GM19463 (cell line): ENCODE measurements at regions not wholly inside any gene's neighbourhood (a gene's known extent, or its start where the extent isn't known, plus 50 kb on each side); places are given as distances from the start of the nearest gene placed in this dataset.
"Not testable (repeated sequence)": the region's sequence is repeated elsewhere in the genome, so short reads cannot be mapped to it uniquely, and the experiment has no call there.

Experiments used
- ATAC-seq: cut with Tn5 transposase; IDR thresholded peaks from one replicate; pipeline ENCODE4 v1.9.1; 2021; ENCODE audit warnings: mild to moderate bottlenecking, moderate library complexity; ENCODE audit not compliant: unreplicated experiment

DNA sequence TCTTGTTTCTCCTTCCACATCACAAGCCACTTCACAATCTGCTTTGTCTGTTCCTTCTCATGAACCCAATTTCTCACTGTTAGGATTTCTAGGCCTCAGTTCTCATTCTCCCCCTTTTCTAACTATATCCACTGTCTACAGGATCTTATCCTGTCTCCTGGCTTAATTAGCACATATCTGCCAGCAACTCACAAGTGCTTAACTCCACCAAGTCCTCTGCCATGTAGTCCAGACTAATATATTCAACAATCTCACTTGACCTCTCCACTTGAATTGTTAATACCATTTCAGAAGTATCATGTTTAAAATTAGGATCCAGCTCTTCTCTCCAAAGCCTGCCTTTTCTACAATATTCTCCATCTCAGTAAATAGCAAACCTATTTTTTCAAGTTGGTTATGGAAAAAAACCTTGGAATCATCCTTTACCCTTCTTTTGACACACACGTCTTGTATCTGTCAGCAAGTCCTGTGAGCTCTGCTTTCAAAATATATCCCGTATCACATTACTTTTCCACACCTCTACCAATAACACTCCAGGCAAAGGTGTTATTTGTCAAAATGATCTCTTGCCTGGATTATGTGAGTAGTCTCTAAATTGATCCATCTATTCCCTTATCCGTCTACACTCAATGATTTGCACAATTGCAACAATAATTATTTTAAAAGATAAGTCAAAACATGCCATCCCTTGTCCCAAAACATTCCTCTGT lies 127.2 kb upstream of the SLIT2 start:
- ATAC-seq, result no peak

DNA sequence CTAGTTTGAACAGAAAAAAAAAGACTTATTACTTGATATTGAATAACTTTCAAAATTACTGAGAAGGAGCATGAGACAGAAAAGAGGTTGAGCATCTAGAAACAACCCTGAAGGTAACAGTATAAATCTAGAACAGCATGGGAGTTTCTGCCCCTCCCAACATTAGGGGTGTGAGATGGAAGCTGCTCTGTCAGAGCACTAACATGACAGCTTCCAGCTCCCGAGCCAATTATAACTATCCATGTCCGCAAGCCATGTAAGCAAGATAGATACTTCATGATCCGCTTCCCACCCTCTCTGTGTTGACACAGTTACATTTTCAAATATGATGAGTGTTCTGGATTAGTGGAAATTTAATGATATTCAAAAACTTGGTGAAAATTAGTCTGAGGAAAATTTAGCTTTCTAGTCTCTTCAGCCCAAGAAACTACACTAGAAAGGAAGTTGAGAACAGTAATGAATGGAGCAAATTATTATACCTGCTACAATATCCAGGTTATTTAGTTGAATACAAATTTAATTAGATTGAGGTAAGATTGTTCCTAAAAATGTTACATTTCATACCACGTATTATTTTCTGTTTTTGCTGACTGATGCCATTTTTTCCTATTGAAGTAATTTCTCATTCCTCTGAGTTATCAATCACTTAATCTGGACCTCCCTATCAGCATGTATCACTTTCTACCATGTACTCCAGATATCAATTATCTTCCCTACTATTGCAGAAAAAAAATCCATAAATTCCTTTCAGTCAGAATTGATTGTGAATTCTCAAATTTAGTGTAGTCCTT lies 129.3 kb upstream of the SLIT2 start:
- no peak for ATAC-seq

DNA sequence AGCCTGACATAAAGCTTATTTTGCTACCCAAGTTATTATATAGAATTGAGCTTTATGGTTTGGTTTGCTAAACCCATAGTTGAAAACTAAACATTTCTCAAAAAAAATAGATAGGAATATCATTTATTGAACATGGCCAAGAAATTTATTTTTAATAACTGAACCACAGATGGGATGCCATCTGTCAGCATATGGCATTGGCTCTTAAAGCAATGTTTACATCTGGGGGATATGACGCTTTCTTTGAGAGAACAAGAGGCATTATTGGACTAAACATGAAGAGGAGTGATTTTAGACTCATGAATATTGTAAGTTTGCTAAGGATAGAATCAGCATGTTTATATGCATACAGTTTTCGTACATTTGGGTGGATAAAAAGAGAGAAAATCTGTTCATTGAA lies 132.6 kb upstream of the SLIT2 start:
- no peak for ATAC-seq

DNA sequence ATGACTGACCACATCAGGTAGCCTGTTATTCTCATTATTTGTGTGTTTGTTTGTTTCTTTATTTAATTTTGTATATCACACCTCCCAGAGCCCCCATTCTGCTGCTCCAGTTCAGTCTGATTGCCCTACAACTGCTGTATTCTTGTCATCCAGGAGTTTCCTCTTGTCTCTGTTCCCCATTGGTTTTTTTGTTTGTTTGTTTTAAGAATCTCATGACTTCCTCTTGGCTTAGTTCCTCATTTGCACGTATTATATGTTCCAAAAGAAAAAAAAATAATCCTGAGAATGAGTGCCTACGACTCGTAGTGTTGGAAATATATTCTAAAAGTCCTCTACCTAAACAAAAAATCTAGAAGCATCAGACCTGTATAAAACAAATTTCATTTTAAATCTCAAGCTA lies 142.3 kb upstream of the SLIT2 start:
- ATAC-seq, result no peak

DNA sequence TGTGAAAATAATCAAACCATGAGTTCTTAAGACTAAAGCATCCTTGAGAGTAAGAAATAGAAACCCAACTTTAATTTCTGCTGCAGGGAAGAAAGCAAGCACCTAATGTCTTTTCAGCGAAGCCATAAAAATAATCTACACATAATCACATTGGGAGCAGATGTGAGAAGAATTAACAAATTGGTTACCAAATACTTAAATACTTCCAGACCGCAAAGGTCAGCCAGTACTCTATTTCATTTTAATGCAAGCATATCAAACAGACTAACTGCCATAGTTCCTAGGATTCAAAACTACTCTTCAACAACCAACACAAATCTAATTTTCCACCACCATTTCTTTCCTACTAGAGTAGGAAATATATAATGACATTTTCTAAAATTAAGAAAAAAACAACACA lies 144.8 kb upstream of the SLIT2 start:
- ATAC-seq, result no peak

DNA sequence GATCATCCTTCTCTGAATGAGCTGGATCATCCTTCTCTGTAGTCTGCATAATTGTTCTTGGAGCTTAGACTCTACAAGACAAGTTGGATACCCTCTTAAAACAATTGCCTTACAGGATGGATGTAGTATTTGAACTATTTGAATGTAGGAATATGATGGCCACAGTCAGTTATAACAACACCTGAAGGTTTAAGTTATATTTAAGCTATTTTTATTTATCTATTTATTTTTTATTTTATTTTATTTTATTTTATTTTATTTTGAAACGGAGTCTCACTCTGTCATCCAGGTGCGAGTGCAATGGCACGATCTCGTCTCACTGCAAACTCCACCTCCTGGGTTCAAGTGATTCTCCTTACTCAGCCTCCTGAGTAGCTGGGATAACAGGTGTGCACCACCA lies 149.9 kb upstream of the SLIT2 start:
- ATAC-seq, result no peak

DNA sequence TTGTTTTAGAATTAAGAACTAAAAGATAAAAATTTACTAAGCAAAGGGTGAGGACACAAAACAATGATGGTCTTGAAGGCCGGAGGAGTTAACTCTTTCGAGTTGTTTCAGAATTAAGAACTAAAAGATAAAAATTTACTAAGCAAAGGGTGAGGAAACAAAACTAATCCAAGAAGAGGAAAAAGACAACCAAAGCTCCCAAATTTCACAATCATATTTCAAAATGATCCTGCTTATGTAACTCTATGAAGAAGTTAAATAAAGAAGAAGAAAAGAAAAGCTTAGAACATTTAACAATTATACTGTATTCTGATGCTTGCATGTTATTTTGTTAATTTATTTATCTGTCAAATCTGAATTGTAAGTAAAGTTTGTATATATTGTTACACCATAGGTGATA lies 154.8 kb upstream of the SLIT2 start:
- no peak for ATAC-seq

DNA sequence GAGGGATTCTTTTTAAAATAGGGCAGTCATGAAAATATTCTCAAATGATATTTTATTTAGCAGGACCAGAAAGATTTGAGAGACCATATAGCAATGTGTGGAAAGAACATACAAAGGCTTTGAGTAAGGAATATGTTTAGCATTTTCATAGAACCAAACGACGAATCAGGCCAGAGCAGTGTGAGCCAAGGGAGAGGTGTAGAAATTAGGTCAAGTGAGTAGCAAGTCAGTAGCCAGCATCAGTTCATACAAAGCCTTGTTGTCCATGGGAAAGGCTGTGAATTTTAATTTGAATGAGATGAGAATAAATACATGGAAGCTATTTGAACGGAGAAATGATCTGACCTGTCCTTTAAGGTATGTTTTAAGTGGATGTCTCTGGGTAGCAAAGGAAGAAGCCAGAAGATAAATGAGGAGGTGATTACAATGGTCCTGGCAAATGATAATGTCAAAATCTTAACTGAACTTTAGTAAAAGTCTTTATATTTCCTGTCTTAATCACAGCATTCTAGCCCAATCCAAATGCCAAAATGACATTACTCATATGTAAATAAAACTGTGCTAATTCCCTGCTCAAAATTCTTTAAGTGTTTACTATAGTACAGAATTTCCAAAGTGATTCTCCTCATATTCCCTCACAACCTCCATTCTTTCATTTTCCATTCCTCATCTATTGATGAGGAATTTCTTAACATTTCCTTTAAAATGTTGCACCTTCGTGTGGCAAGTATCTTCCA lies 155.7 kb upstream of the SLIT2 start:
- ATAC-seq, result no peak

DNA sequence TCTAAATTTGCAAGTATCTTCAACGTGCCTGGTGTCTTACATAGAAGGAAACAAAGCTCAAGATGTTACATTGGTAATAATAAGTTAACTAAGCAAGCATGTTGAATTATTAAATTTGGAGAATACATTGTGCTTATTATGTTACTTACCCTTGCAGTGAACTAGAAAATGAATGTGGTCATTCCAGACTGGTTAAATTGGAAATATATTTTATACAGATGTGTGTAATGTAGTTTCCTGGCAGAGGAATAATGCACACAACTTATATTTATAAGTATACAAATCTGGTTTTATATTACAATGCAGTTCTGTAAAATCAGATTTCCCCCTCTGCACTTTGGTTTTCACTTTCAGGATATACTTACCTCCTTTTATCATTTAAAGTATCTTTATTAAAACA lies 159.9 kb upstream of the SLIT2 start:
- ATAC-seq, result no peak

DNA sequence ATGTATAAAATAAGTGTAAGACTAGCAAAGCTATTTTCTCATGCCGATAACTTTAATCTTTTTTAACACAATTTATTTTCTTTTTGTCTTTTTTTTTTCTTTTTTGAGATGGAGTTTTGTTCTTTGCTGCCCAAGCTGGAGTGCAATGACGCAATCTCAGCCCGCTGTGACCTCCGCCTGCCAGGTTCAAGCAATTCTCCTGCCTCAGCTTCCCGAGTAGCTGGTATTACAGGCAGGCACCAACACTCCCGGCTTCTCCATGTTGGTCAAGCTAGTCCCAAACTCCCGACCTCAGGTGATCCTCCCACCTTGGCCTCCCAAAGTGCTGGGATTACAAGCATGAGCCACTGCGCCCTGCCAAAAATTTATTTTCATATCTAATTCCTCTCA lies 164.2 kb upstream of the SLIT2 start:
- ATAC-seq, result no peak

DNA sequence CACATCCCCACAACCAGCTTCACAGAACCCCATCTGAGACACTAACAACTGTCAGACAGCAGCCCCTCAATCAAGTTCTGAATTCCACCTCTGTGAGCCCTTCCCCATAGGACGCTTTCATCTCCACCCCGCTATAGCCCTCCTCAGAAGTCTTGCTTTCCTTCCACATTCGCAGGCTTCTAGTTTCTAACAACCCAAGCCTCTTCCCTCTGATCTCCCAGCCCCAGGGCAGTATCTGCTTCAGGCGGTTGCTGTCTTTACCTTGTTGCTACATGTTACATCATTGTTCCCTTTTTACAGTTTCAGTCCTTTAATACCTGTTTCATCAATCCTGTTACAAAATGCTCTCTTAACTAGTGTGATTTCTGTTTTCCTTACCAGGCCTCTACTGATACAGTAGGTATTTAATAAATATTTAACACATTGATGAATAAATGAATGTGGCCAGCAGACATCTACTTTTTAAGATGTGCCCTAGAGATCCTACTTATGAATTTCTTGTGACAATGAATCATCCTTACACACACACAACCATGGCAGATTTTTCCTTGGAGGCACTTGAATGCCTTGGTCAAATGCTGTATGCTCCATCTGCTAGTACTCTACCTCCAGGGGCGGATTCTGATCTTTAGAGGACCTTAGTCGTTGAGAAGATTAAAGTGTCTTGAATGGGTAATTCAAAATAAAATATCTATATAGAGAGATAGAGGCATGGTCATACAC lies 164.7 kb upstream of the SLIT2 start:
- ATAC-seq, result no peak

DNA sequence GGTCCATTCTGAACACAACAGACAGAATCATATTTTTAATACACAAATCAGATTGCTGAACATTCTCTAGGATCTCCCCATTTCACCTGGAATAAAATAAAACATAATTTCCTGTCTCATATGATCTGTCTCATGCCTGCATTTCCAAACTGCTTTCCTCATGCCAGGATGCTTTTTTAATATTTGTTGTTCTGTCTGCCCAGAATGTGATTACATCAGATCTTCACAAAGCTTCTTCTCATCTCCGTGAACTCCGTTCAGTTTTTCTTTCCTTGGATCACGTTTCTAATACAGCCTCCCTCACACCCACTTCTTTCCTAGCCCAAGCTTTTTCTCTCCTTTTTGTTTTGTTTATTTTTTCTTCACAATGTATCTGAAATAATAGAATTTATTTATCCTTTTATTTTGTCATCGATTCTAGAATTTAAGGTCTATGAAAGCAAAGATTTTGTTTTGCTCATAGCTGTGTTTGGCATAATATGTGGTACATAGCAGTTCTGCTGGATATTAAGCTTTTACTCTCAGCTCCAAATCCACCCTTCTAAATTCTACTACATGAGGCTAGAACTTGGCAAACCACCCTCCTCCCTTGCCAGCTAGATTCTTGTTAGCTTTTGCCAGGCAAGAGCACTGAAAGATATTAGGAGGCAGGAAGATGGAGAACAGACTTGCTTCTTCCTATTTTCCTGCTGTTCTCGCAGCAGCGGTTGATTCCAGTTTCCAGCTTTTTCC lies 165.5 kb upstream of the SLIT2 start:
- ATAC-seq, result no peak

DNA sequence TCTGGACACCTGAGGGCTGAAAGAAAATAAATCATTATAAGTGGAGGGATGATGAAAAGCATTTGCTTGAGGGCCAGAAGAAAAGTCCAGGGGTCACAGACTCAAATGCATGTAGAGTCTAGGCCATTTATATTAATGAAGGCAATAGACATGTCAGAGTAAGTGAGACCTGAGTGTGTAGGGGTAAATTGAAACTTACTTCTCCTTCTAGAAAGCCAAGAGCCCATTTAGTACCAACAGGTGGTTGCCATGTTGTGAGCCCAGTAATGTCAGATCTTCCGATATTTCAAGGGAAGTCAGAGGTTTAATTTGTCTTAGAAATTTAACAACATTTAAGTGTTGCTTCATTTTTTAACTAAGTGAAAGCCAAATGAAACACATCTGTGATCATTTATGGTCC lies 166.1 kb upstream of the SLIT2 start:
- ATAC-seq, result no peak

DNA sequence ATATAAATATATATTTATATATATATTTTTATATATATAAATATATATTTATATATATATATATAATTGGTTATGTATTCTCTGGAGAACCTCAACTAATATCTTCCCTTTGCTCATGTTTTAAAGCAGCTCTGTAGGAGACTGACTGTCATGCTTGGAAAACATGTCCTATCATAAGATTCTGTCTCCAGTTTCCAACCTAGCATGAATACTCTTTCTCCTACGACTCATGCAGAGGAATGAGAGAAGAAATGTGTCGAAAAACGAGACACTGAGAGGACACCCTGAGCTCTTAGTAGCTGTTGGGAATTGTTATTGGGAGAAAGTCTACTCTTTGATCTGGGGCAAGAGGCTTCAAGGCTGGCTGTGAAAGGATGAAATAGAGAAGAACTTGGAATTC lies 166.5 kb upstream of the SLIT2 start:
- no peak for ATAC-seq

DNA sequence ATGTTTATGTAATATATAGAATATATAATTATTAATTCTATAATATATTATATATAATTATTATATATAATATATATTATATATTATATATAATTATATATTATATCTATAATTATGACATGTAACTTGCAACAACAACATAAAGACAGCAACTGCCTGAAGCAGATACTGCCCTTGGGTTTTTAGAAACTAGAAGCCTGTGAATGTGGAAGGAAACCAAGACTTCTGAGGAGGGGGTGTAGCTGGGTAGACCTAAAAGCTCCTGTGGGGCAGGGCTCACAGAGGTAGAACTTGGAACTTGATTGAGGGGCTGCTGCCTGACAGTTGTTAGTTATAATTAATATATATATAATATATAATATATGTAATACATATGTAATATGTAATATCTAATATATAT lies 167.2 kb upstream of the SLIT2 start:
- ATAC-seq, result no peak

DNA sequence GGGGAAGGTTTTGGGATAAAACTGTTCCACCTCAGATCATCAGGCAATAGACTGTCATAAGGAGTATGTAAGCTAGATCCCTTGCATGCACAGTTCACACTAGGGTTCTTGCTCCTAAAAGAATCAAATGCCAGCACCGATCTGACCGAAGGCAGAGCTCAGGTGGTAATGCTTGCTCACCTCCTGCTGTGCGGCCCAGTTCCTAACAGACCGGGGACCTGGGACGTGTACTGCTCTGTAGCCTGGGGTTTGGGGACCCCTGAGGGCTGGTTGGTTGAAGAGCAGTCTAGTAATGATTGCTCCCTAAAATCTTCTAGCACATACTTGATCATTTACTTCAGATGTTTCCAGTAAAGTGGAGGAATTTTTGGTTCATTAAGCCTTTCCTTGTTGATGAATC lies 173.1 kb upstream of the SLIT2 start:
- no peak for ATAC-seq

DNA sequence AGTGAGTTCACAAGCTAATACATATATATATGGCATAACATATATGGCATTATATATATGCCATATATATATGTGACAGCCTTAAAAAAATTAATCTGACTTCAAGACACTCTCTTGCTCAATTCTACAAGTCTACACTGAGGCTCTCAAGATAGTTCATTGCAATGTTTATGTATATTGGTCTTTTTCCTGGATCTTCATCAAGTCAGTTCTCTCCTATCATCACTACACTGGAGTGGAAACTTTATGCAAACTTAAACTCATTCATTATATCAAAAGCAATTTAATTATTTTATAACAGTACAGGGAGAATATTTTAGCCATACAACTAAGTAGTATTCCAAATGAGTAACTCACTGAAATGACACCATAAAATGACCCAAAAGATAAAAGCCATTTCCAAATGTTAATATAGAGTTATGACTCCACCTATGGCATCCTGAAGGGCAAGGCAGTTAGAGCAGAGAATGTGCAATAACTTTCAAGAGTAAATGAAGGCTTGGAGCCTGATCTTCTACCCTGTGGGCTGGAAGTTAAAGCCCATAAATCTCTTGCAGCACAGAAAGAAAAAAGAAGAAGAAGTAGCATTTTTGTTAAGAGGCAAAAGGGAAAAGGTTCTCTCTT lies 176.3 kb upstream of the SLIT2 start:
- no peak for ATAC-seq

DNA sequence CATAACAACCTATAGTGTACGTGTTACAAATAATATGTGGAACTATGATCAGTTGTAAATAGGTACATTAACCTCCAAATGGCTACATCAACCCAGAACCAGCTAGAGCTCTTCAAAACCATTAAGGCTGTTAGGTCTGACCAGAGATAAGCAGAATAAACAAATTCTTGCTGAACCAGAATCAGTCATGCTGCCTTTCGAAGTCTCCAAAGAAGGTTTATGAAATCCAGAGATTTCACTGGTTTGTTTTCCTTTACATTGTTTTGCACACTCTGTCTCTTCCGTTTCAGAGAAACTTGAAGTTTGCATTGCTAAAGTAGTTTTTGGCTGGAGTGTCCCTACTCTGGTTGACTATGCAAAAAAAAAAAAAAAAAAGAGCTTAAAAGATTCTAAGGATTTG lies 177.3 kb upstream of the SLIT2 start:
- ATAC-seq, result no peak

DNA sequence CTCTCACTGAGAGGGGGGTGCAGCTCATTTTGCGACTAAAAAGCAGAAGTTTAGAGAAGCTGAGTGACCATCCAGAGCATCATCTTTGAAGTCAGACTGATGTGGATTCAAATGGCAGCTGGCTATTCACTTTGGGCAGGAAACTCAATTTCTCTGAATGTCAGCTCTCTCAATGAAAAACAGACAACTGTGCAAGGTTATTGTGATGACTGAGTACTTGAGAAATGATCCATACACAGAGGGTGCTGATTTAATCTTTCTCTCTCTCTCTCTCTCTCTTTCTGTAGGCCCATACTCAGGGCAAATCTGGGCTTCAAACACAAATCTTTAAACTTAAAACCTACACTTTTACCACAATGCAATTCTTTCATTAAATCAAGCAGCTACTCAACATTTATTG lies 185.8 kb upstream of the SLIT2 start:
- no peak for ATAC-seq

DNA sequence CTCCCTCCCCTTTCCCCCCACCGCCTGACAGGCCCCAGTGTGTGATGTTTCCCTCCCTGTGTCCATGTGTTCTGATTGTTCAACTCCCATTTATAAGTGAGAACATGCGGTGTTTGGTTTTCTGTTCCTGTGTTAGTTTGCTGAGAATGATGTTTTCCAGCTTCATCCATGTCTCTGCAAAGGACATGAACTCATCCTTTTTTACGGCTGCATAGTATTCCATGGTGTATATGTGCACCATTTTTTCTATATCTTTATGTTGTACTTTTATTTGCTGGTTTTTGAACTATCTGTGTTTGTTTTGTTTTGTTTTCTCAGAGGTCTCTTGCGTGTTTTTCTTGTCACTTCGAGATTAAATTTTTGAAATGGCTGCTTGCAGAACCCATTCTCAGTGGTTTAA lies 188.8 kb upstream of the SLIT2 start:
- ATAC-seq, result not testable (repeated sequence)
